GM21619 (cell line): ENCODE measurements at regions not wholly inside any gene's neighbourhood (a gene's known extent, or its start where the extent isn't known, plus 50 kb on each side); places are given as distances from the start of the nearest gene placed in this dataset.

ENCODE experiments used
- ATAC-seq: cut with Tn5 transposase; IDR thresholded peaks from one replicate; pipeline ENCODE4 v1.9.1; 2021; ENCODE audit not compliant: unreplicated experiment

DNA sequence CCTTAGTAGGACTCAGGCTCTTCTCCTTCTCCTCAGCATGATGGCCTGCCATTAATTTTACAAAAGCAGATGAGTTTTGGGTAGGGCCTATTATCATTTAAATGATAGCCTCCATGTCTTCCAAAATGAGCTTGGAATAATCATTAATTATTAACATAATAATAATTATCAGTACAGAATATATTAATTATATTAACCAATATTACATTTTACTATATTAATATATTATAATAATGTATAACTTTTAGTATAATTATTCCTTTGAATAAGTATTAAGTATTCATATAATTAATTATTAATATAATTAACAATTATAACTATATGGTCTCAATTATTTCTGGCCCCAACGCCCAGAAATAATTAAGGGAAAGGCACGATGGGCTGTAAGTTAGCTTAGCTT is 318.6 kb upstream of the ADGRL4 start:
- no peak for ATAC-seq

DNA sequence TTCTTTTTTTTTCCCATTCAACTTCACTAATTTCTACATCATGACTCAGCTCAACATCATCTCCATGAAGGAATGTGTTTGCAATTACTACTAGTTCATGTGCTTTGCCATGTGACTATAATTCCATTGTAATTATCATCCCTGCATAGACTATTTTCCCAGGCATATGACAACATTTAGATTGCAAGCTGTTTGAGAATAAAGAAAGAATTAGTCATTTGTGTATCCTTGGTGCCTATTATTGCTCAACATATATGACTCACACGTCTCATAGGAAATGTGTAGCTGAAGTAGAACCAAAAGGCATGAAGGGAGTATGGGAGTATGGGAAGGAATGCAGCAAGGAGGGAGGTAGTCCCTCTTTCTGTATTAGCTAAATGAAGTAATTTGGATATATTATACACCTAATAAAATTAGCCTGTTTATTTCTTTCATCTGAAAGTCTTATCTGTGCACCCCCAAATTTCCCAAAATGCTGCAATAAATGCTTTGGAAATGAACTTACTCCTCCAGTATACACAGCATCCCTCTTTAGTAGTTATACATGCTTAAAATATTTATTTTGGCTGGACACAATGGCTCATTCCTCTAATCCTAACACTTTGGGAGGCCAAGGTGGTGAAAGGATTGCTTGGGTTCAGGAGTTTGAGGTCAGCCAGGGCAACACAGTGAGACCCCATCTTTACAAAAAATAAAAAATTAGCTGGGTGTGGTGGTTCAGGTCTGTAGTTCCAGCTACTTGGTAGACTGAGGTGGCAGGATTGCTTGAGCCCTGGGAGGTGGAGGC is 316.9 kb upstream of the ADGRL4 start:
- ATAC-seq = no peak

DNA sequence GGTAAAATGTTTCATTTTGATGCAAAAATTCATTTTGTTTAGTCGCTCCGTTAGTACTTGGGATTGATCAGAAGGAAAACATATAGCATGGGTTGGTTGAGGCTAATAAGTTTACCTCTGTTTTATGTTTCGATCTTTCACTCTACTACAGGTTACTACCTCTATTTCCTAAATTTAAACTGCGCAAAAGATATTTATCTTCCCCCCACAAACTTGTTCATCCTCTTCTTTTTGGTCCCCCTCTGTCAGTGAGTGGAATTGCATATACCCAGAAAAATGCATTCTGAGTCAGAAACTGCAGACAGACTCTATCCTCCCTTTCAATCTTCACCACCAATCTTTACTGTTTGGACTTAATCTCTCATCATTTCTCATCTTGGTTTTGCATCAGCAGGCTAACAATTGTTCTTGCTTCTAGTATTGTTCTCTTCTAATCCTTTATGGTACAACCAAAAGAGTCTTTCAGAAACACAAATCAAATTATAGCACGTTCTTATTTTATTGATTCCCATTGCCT is 316.0 kb upstream of the ADGRL4 start:
- ATAC-seq = no peak

DNA sequence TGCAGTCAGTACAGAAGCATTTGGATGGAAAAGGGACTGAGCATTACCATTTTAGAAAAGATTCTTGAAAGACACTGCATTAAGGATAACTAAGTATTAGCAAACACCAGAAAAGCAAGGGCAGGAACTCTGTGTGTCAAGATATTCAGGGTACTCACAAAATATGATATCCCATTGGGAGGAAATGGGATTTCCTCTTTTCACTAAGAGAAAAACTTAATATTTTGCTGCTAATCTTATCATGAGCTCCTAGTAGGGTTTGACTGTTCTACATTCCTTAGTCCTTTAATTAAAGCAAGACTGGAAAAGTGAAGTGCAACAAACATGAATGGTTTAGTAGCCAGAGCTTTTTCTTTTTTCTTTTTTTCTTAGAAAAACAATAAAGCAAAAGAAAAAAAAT is 305.9 kb upstream of the ADGRL4 start:
- no peak for ATAC-seq

- ATAC-seq = no peak
These were observed 304.1 kb upstream of the ADGRL4 start for GRCh38 chr1:79310609-79311008.

GRCh38 chr1:79304131-79304530 is 297.6 kb upstream of the ADGRL4 start:
- no peak for ATAC-seq

DNA sequence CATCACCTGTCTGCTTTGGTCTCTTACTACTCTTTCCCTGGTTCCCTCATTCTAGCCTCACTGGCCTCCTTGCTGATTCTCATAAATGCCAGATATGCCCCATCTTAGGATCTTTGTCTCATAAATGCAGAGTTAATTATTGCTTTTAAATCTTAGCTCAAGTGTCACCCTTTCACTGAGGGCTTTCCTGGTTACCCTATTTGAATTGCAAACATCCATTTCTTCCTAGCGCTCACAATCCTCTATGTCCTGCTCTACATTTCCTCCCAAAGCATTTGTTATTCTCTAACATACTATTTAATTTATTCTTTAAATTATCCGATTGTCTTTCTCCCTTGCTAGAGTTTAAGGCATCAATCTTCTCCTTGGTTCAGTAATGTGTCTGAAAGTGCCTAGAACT is 296.5 kb upstream of the ADGRL4 start:
- no peak for ATAC-seq

GRCh38 chr1:79302380-79302930 is 295.9 kb upstream of the ADGRL4 start:
- no peak for ATAC-seq

DNA sequence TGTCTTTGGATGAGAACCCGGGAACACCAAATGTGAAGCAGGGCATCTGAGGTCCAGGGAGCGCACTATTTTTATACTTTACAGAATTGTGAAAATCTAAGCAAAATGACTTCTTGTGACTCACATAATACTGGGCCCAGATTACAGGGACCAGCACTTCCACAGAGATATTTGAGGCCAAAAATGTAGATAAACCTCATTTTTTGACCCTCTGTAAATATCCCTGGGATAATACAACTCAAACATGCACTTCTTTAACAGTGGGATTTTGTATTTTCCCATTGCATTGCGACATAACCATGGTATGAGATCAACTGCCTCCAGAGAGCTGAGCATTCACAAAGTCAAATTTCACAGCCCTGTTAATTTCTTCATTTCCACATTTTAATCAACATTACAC is 289.4 kb upstream of the ADGRL4 start:
- ATAC-seq = no peak

DNA sequence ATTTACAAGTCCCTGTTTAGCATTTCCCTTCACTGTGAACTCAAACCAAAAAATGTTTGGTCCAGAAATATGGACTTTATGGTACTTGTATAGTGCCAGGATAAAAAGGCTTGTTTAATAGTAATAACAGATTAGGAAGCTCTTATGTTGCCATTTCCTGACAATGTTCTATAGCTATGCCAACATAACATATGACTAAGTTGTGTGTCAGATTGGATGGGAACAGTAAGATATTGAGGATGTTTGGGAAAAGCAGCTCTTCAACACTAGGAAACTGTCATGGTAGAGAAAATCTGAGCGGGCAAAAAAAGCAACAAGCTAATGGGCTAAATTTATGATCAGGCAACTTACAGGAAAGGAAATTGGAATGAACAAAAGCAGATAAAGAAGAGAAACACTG is 287.1 kb upstream of the ADGRL4 start:
- no peak for ATAC-seq

GRCh38 chr1:79290927-79291474 is 284.5 kb upstream of the ADGRL4 start:
- ATAC-seq = no peak

DNA sequence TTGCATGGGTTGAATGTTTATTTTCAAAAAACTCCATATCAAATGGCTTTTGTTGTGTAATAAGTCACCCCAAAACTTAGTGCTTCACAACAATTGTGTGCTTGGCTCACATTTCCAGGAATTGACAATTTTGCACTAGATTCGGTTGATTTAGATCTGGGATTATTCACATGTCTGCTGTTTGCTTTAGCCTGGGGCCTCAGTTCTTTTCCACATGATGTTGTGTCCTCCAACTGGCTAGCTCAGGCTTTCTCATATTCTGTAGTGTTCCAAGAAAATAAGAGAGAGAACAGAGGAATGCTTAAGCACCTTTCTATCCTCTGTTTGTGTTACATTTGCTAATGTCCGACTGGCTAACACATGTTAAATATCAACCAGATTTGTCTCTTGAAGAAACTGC is 281.5 kb upstream of the ADGRL4 start:
- ATAC-seq = no peak

GRCh38 chr1:79285667-79286066 is 279.1 kb upstream of the ADGRL4 start:
- ATAC-seq = no peak

- ATAC-seq = no peak
These were observed 276.9 kb upstream of the ADGRL4 start for GRCh38 chr1:79283451-79283850.

DNA sequence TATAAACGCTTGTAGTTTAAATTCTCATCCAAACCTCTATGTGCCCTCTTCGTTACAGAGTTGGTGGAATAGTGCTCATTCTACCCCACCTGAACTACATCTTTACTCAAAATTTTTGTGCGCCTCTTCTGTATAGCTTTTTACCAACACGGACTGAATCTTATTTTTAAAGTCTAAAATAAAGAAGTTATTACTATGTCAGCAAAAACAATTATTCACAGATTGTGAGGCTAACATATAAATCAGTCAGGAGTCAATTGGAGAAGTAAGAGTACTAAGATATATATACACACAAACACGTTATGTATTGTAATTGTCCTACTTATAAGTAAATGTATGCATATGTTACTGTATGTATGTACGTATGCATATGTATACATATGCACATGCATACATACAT is 274.9 kb upstream of the ADGRL4 start:
- no peak for ATAC-seq

- ATAC-seq = no peak
These were observed 265.2 kb upstream of the ADGRL4 start for GRCh38 chr1:79271759-79272158.

DNA sequence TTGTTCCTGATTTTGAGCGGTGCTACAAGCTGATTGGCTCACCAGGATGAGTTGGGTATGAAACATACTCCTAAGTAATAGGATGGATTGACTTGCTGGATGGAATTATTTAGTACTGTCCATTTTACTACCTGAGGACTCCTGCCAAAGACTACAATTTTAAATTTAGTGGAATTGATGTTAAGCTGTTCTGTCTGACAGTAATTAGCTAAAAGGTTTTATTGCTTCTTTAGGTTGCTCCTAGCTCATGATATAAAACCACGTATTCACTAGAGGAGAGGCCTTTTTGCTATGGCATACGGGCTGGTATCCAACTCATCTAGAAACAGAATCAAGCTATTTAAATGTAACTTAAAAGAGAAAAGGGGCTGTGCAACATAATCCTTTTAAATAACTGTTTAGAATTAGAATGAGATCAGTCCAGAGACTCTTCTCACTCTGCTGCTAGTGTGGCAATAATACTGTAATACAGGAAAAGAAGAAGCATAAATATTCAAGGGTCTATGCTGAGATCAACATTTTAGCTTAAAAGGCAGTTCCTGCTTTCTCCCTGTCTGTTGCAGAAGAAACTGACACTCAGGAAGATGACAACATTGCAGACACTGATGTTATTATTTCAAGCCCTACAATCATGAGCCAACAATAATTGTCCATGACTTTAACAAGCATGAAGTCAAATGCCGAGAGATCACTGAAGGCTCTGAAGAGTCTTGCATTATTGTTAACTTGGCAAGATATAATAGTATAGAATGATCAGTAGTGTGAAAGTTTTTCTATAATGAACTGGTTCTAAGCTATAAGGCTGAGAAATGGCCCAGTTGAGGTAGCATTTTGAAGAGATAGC is 258.7 kb upstream of the ADGRL4 start:
- no peak for ATAC-seq

GRCh38 chr1:79264285-79264684 is 257.8 kb upstream of the ADGRL4 start:
- no peak for ATAC-seq

GRCh38 chr1:79262745-79263258 is 256.3 kb upstream of the ADGRL4 start:
- ATAC-seq = no peak

GRCh38 chr1:79259390-79260336 is 253.1 kb upstream of the ADGRL4 start:
- ATAC-seq = peak; percentile 67
